OCI-LY1 (cell line): ENCODE measurements at regions not wholly inside any gene's neighbourhood (a gene's known extent, or its start where the extent isn't known, plus 50 kb on each side); places are given as distances from the start of the nearest gene placed in this dataset.

Experiments used
- H2AFZ ChIP-seq: fragments of 200-600 bp; sonication (generic), shearing (Covaris generic); 2 replicates; pipeline ENCODE4 v1.6.0; 2014; ENCODE audit warnings: antibody characterized with exemption, mild to moderate bottlenecking, low read length
- H3F3A ChIP-seq: fragments of 200-600 bp; sonication (generic), shearing (Covaris generic); 2 replicates; pipeline ENCODE4 v1.6.0; 2014; ENCODE audit warnings: mild to moderate bottlenecking, antibody characterized with exemption, low read length, moderate library complexity; ENCODE audit not compliant: insufficient read depth
- H3K27ac ChIP-seq: fragments of 200-600 bp; sonication (generic); 2 replicates; pipeline ENCODE4 v1.5.1; 2014; ENCODE audit warnings: low read length, mixed run types, mild to moderate bottlenecking, low read depth; ENCODE audit not compliant: poor library complexity, severe bottlenecking
- H3K27me3 ChIP-seq: fragments of 200-600 bp; sonication (generic); 2 replicates; pipeline ENCODE4 v1.6.0; 2014; ENCODE audit warnings: antibody characterized with exemption, mild to moderate bottlenecking, low read length, moderate library complexity; ENCODE audit not compliant: insufficient read depth
- H3K36me3 ChIP-seq: fragments of 200-600 bp; sonication (generic); 2 replicates; pipeline ENCODE4 v1.6.1; 2014; ENCODE audit warnings: mild to moderate bottlenecking, antibody characterized with exemption, low read length, moderate library complexity, mixed read lengths; ENCODE audit not compliant: insufficient read depth
- H3K4me1 ChIP-seq: fragments of 200-600 bp; sonication (generic); 2 replicates; pipeline ENCODE4 v1.5.1; 2014; ENCODE audit warnings: mild to moderate bottlenecking, low read length, moderate library complexity; ENCODE audit not compliant: insufficient read depth, severe bottlenecking
- H3K4me2 ChIP-seq: fragments of 200-600 bp; sonication (generic), shearing (Covaris generic); 2 replicates; pipeline ENCODE4 v1.6.1; 2014; ENCODE audit warnings: low read length
- H3K4me3 ChIP-seq: fragments of 200-600 bp; sonication (generic); 2 replicates; pipeline ENCODE4 v1.5.1; 2014; ENCODE audit warnings: low read length, low read depth, mild to moderate bottlenecking, mixed read lengths; ENCODE audit not compliant: poor library complexity, severe bottlenecking
- H3K79me2 ChIP-seq: fragments of 200-600 bp; shearing (Covaris generic); 2 replicates; pipeline ENCODE4 v1.6.1; 2016; ENCODE audit warnings: mixed run types, low read length, mixed read lengths; ENCODE audit not compliant: insufficient read depth
- H3K9ac ChIP-seq: fragments of 200-600 bp; sonication (generic), shearing (Covaris generic); 2 replicates; pipeline ENCODE4 v1.6.1; 2014; ENCODE audit warnings: mild to moderate bottlenecking, low read length, mixed read lengths
- H3K9me2 ChIP-seq: fragments of 200-600 bp; sonication (generic), shearing (Covaris generic); 2 replicates; pipeline ENCODE4 v1.6.1; 2014; ENCODE audit warnings: low read depth, mild to moderate bottlenecking, low read length, mixed read lengths
- H3K9me3 ChIP-seq: fragments of 200-600 bp; shearing (Covaris generic); 2 replicates; pipeline ENCODE4 v1.6.1; 2014; ENCODE audit warnings: low read length, mixed read lengths
- H4K20me1 ChIP-seq: fragments of 200-600 bp; sonication (generic), shearing (Covaris generic); 2 replicates; pipeline ENCODE4 v1.6.0; 2016; ENCODE audit warnings: mild to moderate bottlenecking, low read length; ENCODE audit not compliant: insufficient read depth
- EZH2 ChIP-seq: fragments of 200-600 bp; sonication (generic), shearing (Covaris generic); IDR thresholded peaks from 2 replicates; pipeline ENCODE4 v1.8.0; 2017; ENCODE audit warnings: borderline replicate concordance, mixed run types, mild to moderate bottlenecking, antibody characterized with exemption, low read length, moderate library complexity, mixed read lengths
- TF ChIP-seq, protein P1 (sequence below): fragments of 200-600 bp; sonication (generic), shearing (Covaris generic); IDR thresholded peaks from 2 replicates; pipeline ENCODE4 v1.5.1; 2017; ENCODE audit warnings: mild to moderate bottlenecking, antibody characterized with exemption, low read length, moderate library complexity, mixed read lengths

DNA sequence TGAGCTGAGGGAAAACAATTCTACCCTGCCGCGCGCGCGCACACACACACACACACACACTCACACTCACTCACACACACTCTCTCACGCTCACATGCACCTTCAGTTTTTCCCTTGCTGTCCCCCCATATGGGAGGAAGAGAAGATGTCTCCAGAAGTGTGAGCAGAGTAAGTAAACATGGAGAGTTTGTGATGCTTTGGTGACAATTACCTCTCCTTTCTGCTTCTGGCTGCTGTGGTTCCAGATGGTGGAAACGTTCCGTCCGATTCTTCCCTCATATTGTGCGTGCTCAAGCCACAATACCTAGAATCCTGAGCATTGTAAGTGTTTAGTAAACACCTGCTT, 86.7 kb downstream of the LINC00237 start:
- TF ChIP-seq EZH2 = no peak
- TF ChIP-seq, protein P1, sequence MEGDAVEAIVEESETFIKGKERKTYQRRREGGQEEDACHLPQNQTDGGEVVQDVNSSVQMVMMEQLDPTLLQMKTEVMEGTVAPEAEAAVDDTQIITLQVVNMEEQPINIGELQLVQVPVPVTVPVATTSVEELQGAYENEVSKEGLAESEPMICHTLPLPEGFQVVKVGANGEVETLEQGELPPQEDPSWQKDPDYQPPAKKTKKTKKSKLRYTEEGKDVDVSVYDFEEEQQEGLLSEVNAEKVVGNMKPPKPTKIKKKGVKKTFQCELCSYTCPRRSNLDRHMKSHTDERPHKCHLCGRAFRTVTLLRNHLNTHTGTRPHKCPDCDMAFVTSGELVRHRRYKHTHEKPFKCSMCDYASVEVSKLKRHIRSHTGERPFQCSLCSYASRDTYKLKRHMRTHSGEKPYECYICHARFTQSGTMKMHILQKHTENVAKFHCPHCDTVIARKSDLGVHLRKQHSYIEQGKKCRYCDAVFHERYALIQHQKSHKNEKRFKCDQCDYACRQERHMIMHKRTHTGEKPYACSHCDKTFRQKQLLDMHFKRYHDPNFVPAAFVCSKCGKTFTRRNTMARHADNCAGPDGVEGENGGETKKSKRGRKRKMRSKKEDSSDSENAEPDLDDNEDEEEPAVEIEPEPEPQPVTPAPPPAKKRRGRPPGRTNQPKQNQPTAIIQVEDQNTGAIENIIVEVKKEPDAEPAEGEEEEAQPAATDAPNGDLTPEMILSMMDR = no peak
- H2AFZ ChIP-seq = no peak overlapping the region
- H3F3A ChIP-seq = no peaks in the 10 kb centered on the region
- no peak overlapping the region for H3K4me2 ChIP-seq
- no peaks in the 10 kb centered on the region for H3K79me2 ChIP-seq
- H3K4me3 ChIP-seq = no peak overlapping the region
- no peaks in the 10 kb centered on the region for H3K9me2 ChIP-seq
- no peaks in the 10 kb centered on the region for H3K9me3 ChIP-seq
- H4K20me1 ChIP-seq = no peaks in the 10 kb centered on the region
- no peaks in the 10 kb centered on the region; the same call in 1 of the 2 replicates for H3K27me3 ChIP-seq
- H3K4me1 ChIP-seq = no peaks in the 10 kb centered on the region
- no peaks in the 10 kb centered on the region for H3K36me3 ChIP-seq
- no peak overlapping the region for H3K27ac ChIP-seq
- H3K9ac ChIP-seq = no peak overlapping the region

DNA sequence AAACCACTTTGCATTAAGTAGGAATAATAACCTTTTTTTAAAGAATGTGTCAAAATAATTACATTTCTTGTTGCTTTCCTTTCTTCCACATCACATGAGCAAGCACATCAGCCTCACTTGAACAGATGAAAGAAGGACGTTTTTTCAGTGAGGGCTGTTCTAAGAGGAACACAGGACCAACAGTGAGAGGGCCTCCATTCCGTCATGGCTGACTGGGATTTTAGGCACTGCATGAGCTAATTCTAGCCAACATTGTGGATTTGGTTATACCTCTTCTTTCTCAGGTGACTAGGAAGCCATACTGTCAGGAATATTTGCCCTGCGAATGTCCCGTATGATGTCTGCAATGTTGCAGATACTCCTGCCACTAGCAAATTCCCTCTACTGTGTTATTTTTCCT, 87.6 kb downstream of the LINC00237 start:
- Histone ChIP-seq H3K36me3 (no peaks in the 10 kb centered on the region), H3K79me2 (no peaks in the 10 kb centered on the region), H3K4me3 (no peak overlapping the region), H3K9me3 (no peaks in the 10 kb centered on the region), H4K20me1 (no peaks in the 10 kb centered on the region), H3K27ac (no peak overlapping the region), H3K4me2 (no peak overlapping the region), H3K9ac (no peak overlapping the region), H3K9me2 (no peaks in the 10 kb centered on the region), H3F3A (no peaks in the 10 kb centered on the region), H3K4me1 (no peaks in the 10 kb centered on the region), H2AFZ (no peak overlapping the region), H3K27me3 (no peaks in the 10 kb centered on the region; the same call in 1 of the 2 replicates)
- TF ChIP-seq EZH2 = no peak
- TF ChIP-seq, protein P1 = no peak

DNA sequence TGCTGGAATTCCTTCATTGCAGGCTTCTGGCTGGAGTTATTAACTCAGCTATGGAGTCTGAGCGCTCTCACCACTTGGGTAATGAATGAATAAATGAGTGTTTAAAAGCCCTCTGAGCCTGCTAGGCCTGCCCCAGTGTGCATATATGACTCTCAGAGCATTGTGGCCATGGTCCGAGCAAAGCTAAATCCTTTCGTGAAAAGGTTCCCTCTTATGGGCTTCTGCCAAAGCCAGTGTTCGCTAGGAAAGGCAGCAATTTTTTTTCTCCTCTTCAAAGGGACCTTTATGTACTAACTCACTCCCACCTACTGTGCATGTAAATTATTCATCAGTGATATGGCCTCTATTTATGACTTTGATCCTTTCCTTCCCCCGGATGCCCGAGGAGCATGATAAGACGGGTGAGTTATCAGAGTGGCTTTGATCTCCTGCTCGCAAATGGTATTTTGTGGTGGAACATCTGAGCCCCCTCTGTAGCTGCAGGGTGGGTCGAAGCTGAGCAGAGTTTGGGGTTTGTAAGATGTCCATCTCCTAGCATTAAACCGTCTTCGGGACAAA, 88.6 kb downstream of the LINC00237 start:
- no peaks in the 10 kb centered on the region for H3K4me1 ChIP-seq
- no peaks in the 10 kb centered on the region for H3F3A ChIP-seq
- H3K4me2 ChIP-seq = no peak overlapping the region
- H3K4me3 ChIP-seq = no peak overlapping the region
- no peaks in the 10 kb centered on the region for H3K9me3 ChIP-seq
- H3K27me3 ChIP-seq = no peaks in the 10 kb centered on the region; the same call in 1 of the 2 replicates
- TF ChIP-seq, protein P1 = no peak
- TF ChIP-seq EZH2 = no peak
- H3K36me3 ChIP-seq = no peaks in the 10 kb centered on the region
- no peaks in the 10 kb centered on the region for H3K9me2 ChIP-seq
- no peaks in the 10 kb centered on the region for H3K79me2 ChIP-seq
- H3K9ac ChIP-seq = no peak overlapping the region
- no peaks in the 10 kb centered on the region for H4K20me1 ChIP-seq
- H2AFZ ChIP-seq = no peak overlapping the region
- H3K27ac ChIP-seq = no peak overlapping the region
